ENCODE measurements at regions not wholly inside any gene's neighbourhood (a gene's known extent, or its start where the extent isn't known, plus 50 kb on each side); places are given as distances from the start of the nearest gene placed in this dataset.

DNA sequence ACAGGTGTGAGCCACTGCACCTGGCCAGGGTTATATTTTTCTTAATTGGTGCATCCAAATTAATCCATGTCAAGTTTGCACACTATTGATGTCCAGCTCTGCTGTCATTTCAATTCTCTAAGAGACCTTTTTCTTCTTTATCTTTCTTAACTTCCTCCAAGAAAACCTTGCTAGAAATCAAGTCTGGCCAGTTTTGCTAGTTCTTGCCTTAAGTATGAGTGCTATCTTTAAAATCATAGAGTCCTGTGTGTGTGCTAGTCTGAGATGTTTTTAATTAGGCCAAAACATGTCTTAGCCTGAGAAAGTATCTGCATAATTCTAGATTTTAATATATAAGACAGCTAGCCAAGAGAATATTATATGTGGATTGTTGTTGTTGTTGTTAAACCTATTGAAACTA lies 56.2 kb upstream of the SLC39A10 start:
- TF ChIP-seq, protein P1, sequence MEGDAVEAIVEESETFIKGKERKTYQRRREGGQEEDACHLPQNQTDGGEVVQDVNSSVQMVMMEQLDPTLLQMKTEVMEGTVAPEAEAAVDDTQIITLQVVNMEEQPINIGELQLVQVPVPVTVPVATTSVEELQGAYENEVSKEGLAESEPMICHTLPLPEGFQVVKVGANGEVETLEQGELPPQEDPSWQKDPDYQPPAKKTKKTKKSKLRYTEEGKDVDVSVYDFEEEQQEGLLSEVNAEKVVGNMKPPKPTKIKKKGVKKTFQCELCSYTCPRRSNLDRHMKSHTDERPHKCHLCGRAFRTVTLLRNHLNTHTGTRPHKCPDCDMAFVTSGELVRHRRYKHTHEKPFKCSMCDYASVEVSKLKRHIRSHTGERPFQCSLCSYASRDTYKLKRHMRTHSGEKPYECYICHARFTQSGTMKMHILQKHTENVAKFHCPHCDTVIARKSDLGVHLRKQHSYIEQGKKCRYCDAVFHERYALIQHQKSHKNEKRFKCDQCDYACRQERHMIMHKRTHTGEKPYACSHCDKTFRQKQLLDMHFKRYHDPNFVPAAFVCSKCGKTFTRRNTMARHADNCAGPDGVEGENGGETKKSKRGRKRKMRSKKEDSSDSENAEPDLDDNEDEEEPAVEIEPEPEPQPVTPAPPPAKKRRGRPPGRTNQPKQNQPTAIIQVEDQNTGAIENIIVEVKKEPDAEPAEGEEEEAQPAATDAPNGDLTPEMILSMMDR (conservative IDR thresholded peaks at IDR 0.05), result no peak
- no peak for TF ChIP-seq EZH2 (IDR thresholded peaks at IDR 0.05; ENCODE audit: low read depth)

Data from PC-9 (cell line).